Psoas muscle (tissue), 7 donors: ENCODE measurements at regions not wholly inside any gene's neighbourhood (a gene's known extent, or its start where the extent isn't known, plus 50 kb on each side); places are given as distances from the start of the nearest gene placed in this dataset.

Source experiments
- ATAC-seq, 4 donors: fragments of 200-7000 bp; cut with Tn5 transposase; one replicate each; pipeline ENCODE4 v1.9.1; 2020; ENCODE audit warnings: moderate library complexity in 3 of 4, mild to moderate bottlenecking in 2 of 4
- DNase-seq, 2 donors: peaks; one replicate each; pipeline ENCODE4 v3.0.0-alpha.2; 2020
- H3K27ac ChIP-seq: fragments of 200-600 bp; one replicate; pipeline ENCODE4 v1.8.0; 2022
- H3K27me3 ChIP-seq, 3 donors: fragments of 200-600 bp in 1 of 3; one replicate each; pipeline versions ENCODE4 v1.6.1 to v1.8.0; 2013 to 2022; ENCODE audit warnings: low read length in 2 of 3, mild to moderate bottlenecking in 2 of 3, moderate library complexity in 1 of 3; ENCODE audit not compliant: insufficient read depth in 3 of 3
- H3K36me3 ChIP-seq, 2 donors: fragments of 200-600 bp in 1 of 2; one replicate each; pipeline versions ENCODE4 v1.6.1 to v1.8.0; 2013 to 2022; ENCODE audit warnings: low read depth in 1 of 2, mild to moderate bottlenecking in 1 of 2, moderate library complexity in 1 of 2; ENCODE audit not compliant: insufficient read depth in 1 of 2
- H3K4me1 ChIP-seq: fragments of 200-600 bp; one replicate; pipeline ENCODE4 v1.8.0; 2022
- H3K4me3 ChIP-seq: fragments of 200-600 bp; one replicate; pipeline ENCODE4 v1.8.0; 2022; ENCODE audit warnings: mild to moderate bottlenecking
- H3K9me3 ChIP-seq: fragments of 200-600 bp; one replicate; pipeline ENCODE4 v1.8.0; 2022
- CTCF ChIP-seq: fragments of 200-600 bp; IDR thresholded peaks from one replicate; pipeline ENCODE4 v1.8.0; 2022; ENCODE audit warnings: antibody characterized with exemption
- WGBS, 3 donors: extraction: QIAGEN DNeasy Blood & Tissue Kit; methylation state at CpG; one replicate each; pipeline versions ENCODE4 v1.1.6 to v1.1.7; 2013; 5-methylcytosine and 5-hydroxymethylcytosine counted together
- intact Hi-C, 2 donors: fragments of 100-400 bp; cut with DNase I; formaldehyde crosslinking; loops; one replicate each; pipeline versions ENCODE4 v1.11.0 to v1.14.2; 2022
- donor health status: healthy with polysubstance abuse.
- donor health status: DM: no; HTN: no; CAD: no; lungs with moderate emphysema.
- donor health status: Bipolar disorder and iron deficiency.
- donor health status: healthy.
- donor health status: DM: yes; HTN: yes; CAD: no.
- donor health status: DM: no; HTN: no; CAD: no.
- donor health status: DM: yes; HTN: yes; CAD: no.

- Histone ChIP-seq H3K27me3 (no peaks in the 10 kb centered on the region), H3K4me1 (no peaks in the 10 kb centered on the region), H3K36me3 (no peaks in the 10 kb centered on the region), H3K9me3 (no peaks in the 10 kb centered on the region), H3K27ac (no peak overlapping the region), H3K4me3 (no peak overlapping the region)
- intact Hi-C loops, result loop anchor here in 1 of 2 donors (10.0 kb wide), 1 partner anchor 56 kb away; no protein-coding TSS in a partner anchor
- no peak for ATAC-seq
- no peak for DNase-seq
- WGBS, 3 donors, result 84 to 90% (median 89%) methylated on average over 5 of the region's 5 CpGs
- TF ChIP-seq CTCF, result no peak
Measured at GRCh38 chr17:37820995-37821713, 76.3 kb upstream of the HNF1B start.

- 74 to 82% (median 78%) methylated on average over 4 of the region's 4 CpGs for WGBS, 3 donors
- H3K4me3 ChIP-seq, result no peak overlapping the region
- no peak for TF ChIP-seq CTCF
- H3K27me3 ChIP-seq, result no peaks in the 10 kb centered on the region
- no peak for ATAC-seq
- intact Hi-C loops, result loop anchor here in 1 of 2 donors (10.0 kb wide), 1 partner anchor 56 kb away; no protein-coding TSS in a partner anchor
- H3K4me1 ChIP-seq, result no peaks in the 10 kb centered on the region
- H3K36me3 ChIP-seq, result no peaks in the 10 kb centered on the region
- no peak for DNase-seq
- H3K9me3 ChIP-seq, result no peaks in the 10 kb centered on the region
- H3K27ac ChIP-seq, result no peak overlapping the region
Measured at GRCh38 chr17:37820313-37820994, 75.6 kb upstream of the HNF1B start.

GRCh38 chr17:37818689-37819088 is 73.8 kb upstream of the HNF1B start:
- DNase-seq, result no peak
- intact Hi-C loops, result loop anchor here in 1 of 2 donors (10.0 kb wide), 1 partner anchor 174 kb away; the partner anchor contains the start of gene DDX52
- no peak overlapping the region for H3K27ac ChIP-seq
- ATAC-seq, result no peak
- no peaks in the 10 kb centered on the region for H3K4me1 ChIP-seq
- H3K9me3 ChIP-seq, result no peaks in the 10 kb centered on the region
- peaks cover 0 to 7% (median 4%) of the 10 kb centered on the region in 3 donors for H3K27me3 ChIP-seq
- no peaks in the 10 kb centered on the region for H3K36me3 ChIP-seq
- no peak overlapping the region for H3K4me3 ChIP-seq
- no peak for TF ChIP-seq CTCF
- 38 to 52% (median 43%) methylated on average over 3 of the region's 3 CpGs for WGBS, 3 donors

GRCh38 chr17:37816950-37817349 is 72.1 kb upstream of the HNF1B start:
- no peaks in the 10 kb centered on the region for H3K36me3 ChIP-seq
- peaks cover 0 to 7% (median 4%) of the 10 kb centered on the region in 3 donors for H3K27me3 ChIP-seq
- 48 to 56% (median 53%) methylated on average over 2 of the region's 2 CpGs for WGBS, 3 donors
- intact Hi-C loops, result loop anchor here in 1 of 2 donors (10.0 kb wide), 1 partner anchor 172 kb away; the partner anchor contains the start of gene DDX52
- TF ChIP-seq CTCF, result no peak
- no peak overlapping the region for H3K27ac ChIP-seq
- H3K4me3 ChIP-seq, result no peak overlapping the region
- DNase-seq, result no peak
- H3K9me3 ChIP-seq, result peaks cover 3% of the 10 kb centered on the region
- ATAC-seq, result no peak
- H3K4me1 ChIP-seq, result no peaks in the 10 kb centered on the region
